Ovary (tissue), 3 donors: ENCODE measurements at regions not wholly inside any gene's neighbourhood (a gene's known extent, or its start where the extent isn't known, plus 50 kb on each side); places are given as distances from the start of the nearest gene placed in this dataset.

ENCODE experiments used
- CTCF ChIP-seq, 3 donors: fragments of 450-650 bp in 2 of 3; fragments of 200-600 bp in 1 of 3; IDR thresholded peaks; one replicate each; pipeline versions ENCODE4 v1.5.1 to v1.8.0; 2016 to 2022; ENCODE audit warnings: antibody characterized with exemption in 3 of 3, mild to moderate bottlenecking in 1 of 3
- EP300 ChIP-seq: sonication (generic); formaldehyde crosslinking; IDR thresholded peaks from one replicate; pipeline ENCODE4 v1.6.1; 2017; ENCODE audit warnings: antibody characterized with exemption
- POLR2A ChIP-seq: fragments of 450-650 bp; IDR thresholded peaks from one replicate; pipeline ENCODE4 v1.6.1; 2017; ENCODE audit warnings: antibody characterized with exemption, mild to moderate bottlenecking, moderate library complexity
- donor health status: DM: no; HTN: no; CAD: no.

DNA sequence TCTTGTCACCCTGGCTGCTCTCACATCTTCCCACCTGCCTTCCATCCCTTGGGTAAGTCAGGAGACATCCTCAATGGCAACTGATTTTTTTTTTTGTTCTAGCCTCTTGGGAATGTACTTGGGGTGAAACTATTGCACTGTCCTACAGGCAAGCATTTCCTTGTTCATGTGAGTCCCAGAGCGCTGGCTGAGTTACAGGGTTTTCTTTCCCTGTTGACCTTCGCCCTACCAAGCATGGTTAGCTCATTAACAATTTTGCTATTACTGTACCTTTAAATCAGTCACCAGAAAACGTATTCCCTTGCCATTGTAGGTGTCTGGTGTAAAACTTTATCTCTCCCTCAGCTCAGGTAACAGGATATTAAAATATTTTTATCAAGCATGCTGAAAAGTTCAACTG lies 98.9 kb downstream of the PRLHR start:
- TF ChIP-seq CTCF (IDR thresholded peaks at IDR 0.05): no peak
- TF ChIP-seq POLR2A: no peak
- TF ChIP-seq EP300: no peak
